HUES64 (cell line): ENCODE measurements at regions not wholly inside any gene's neighbourhood (a gene's known extent, or its start where the extent isn't known, plus 50 kb on each side); places are given as distances from the start of the nearest gene placed in this dataset.

Experiments used
- H3K27ac ChIP-seq: 2 replicates; pipeline ENCODE4 v1.7.0; 2013; ENCODE audit warnings: low read depth, low read length, inconsistent platforms
- H3K27me3 ChIP-seq: 2 replicates; pipeline ENCODE4 v1.6.1; 2013; ENCODE audit warnings: mild to moderate bottlenecking, low read length; ENCODE audit not compliant: insufficient read depth
- H3K36me3 ChIP-seq: 2 replicates; pipeline ENCODE4 v1.6.1; 2013; ENCODE audit warnings: mild to moderate bottlenecking, low read length; ENCODE audit not compliant: insufficient read depth
- H3K4me1 ChIP-seq: 2 replicates; pipeline ENCODE4 v1.6.1; 2013; ENCODE audit warnings: mild to moderate bottlenecking, low read length, moderate library complexity; ENCODE audit not compliant: insufficient read depth
- H3K4me3 ChIP-seq: 2 replicates; pipeline ENCODE4 v1.5.1; 2013; ENCODE audit warnings: mild to moderate bottlenecking, low read length, moderate library complexity
- H3K9ac ChIP-seq: 2 replicates; pipeline ENCODE4 v1.6.1; 2013; ENCODE audit warnings: mild to moderate bottlenecking, low read depth, low read length
- H3K9me3 ChIP-seq: 2 replicates; pipeline ENCODE4 v1.6.1; 2013; ENCODE audit warnings: low read depth, low read length; ENCODE audit not compliant: insufficient read depth
- whole genome bisulfite sequencing: fragments of 150-250, 120-280 bp; methylation state at CpG from one replicate; pipeline ENCODE4 v1.1.7; 2013; ENCODE audit warnings: missing lambda C conversion rate; 5-methylcytosine and 5-hydroxymethylcytosine counted together

- no peaks in the 10 kb centered on the region for H3K36me3 ChIP-seq
- 88% methylated on average over 1 of the region's 1 CpG for WGBS
- H3K27me3 ChIP-seq: no peaks in the 10 kb centered on the region
- no peak overlapping the region for H3K9ac ChIP-seq
- H3K4me1 ChIP-seq: no peaks in the 10 kb centered on the region
- no peak overlapping the region for H3K27ac ChIP-seq
- H3K4me3 ChIP-seq: no peak overlapping the region
- H3K9me3 ChIP-seq: no peaks in the 10 kb centered on the region
Observed at GRCh38 chr4:117623326-117623725, 411.0 kb upstream of the NDST3 start.

- H3K4me3 ChIP-seq: no peak overlapping the region
- no peak overlapping the region for H3K9ac ChIP-seq
- H3K9me3 ChIP-seq: no peaks in the 10 kb centered on the region
- 95% methylated on average over 4 of the region's 4 CpGs for WGBS
- no peak overlapping the region for H3K27ac ChIP-seq
- no peaks in the 10 kb centered on the region for H3K36me3 ChIP-seq
- no peaks in the 10 kb centered on the region for H3K4me1 ChIP-seq
- no peaks in the 10 kb centered on the region for H3K27me3 ChIP-seq
Observed at GRCh38 chr4:117626664-117627063, 407.6 kb upstream of the NDST3 start.

GRCh38 chr4:117634716-117635115, 399.6 kb upstream of the NDST3 start:
- no peaks in the 10 kb centered on the region for H3K4me1 ChIP-seq
- H3K36me3 ChIP-seq: no peaks in the 10 kb centered on the region
- no peaks in the 10 kb centered on the region for H3K27me3 ChIP-seq
- H3K4me3 ChIP-seq: no peak overlapping the region
- H3K27ac ChIP-seq: no peak overlapping the region
- H3K9me3 ChIP-seq: no peaks in the 10 kb centered on the region
- H3K9ac ChIP-seq: no peak overlapping the region
- WGBS: 100% methylated on average over 1 of the region's 1 CpG

GRCh38 chr4:117637347-117637746, 396.9 kb upstream of the NDST3 start:
- Histone ChIP-seq H3K9ac (no peak overlapping the region), H3K27me3 (no peaks in the 10 kb centered on the region), H3K36me3 (no peaks in the 10 kb centered on the region), H3K4me1 (no peaks in the 10 kb centered on the region), H3K4me3 (no peak overlapping the region), H3K9me3 (no peaks in the 10 kb centered on the region), H3K27ac (no peak overlapping the region)
- WGBS: 97% methylated on average over 1 of the region's 1 CpG

- no peaks in the 10 kb centered on the region for H3K27me3 ChIP-seq
- H3K9ac ChIP-seq: no peak overlapping the region
- H3K9me3 ChIP-seq: no peaks in the 10 kb centered on the region
- WGBS: 83% methylated on average over 1 of the region's 1 CpG
- H3K36me3 ChIP-seq: no peaks in the 10 kb centered on the region
- no peak overlapping the region for H3K4me3 ChIP-seq
- no peaks in the 10 kb centered on the region for H3K4me1 ChIP-seq
- H3K27ac ChIP-seq: no peak overlapping the region
Observed at GRCh38 chr4:117640836-117641235, 393.4 kb upstream of the NDST3 start.

- no peak overlapping the region for H3K4me3 ChIP-seq
- no peak overlapping the region for H3K9ac ChIP-seq
- no peaks in the 10 kb centered on the region for H3K36me3 ChIP-seq
- H3K9me3 ChIP-seq: no peaks in the 10 kb centered on the region
- no peaks in the 10 kb centered on the region for H3K4me1 ChIP-seq
- WGBS: 92% methylated on average over 3 of the region's 3 CpGs
- no peaks in the 10 kb centered on the region for H3K27me3 ChIP-seq
- no peak overlapping the region for H3K27ac ChIP-seq
Observed at GRCh38 chr4:117641519-117641918, 392.8 kb upstream of the NDST3 start.

GRCh38 chr4:117654079-117654478, 380.2 kb upstream of the NDST3 start:
- H3K4me1 ChIP-seq: no peaks in the 10 kb centered on the region
- H3K4me3 ChIP-seq: no peak overlapping the region
- no peak overlapping the region for H3K9ac ChIP-seq
- no peaks in the 10 kb centered on the region for H3K36me3 ChIP-seq
- no peaks in the 10 kb centered on the region for H3K27me3 ChIP-seq
- no peak overlapping the region for H3K27ac ChIP-seq
- no peaks in the 10 kb centered on the region for H3K9me3 ChIP-seq
- 86% methylated on average over 2 of the region's 2 CpGs for WGBS

- no CpG with 5 or more reads among the region's 1 CpG for WGBS
- H3K9ac ChIP-seq: no peak overlapping the region
- H3K4me3 ChIP-seq: no peak overlapping the region
- no peaks in the 10 kb centered on the region for H3K27me3 ChIP-seq
- H3K36me3 ChIP-seq: no peaks in the 10 kb centered on the region
- no peak overlapping the region for H3K27ac ChIP-seq
- H3K4me1 ChIP-seq: no peaks in the 10 kb centered on the region
- H3K9me3 ChIP-seq: no peaks in the 10 kb centered on the region
Observed at GRCh38 chr4:117660668-117661067, 373.6 kb upstream of the NDST3 start.

- no CpG with 5 or more reads among the region's 2 CpGs for WGBS
Observed at GRCh38 chr4:117661091-117662072, 372.9 kb upstream of the NDST3 start.

GRCh38 chr4:117664706-117665444, 369.4 kb upstream of the NDST3 start:
- Histone ChIP-seq H3K9me3 (no peaks in the 10 kb centered on the region), H3K4me1 (no peaks in the 10 kb centered on the region), H3K4me3 (no peak overlapping the region), H3K9ac (no peak overlapping the region), H3K36me3 (no peaks in the 10 kb centered on the region), H3K27ac (no peak overlapping the region), H3K27me3 (no peaks in the 10 kb centered on the region)
- WGBS: 100% methylated on average over 2 of the region's 3 CpGs

More at GRCh38 chr4:117661091-117662072, 372.9 kb upstream of the NDST3 start:
- no peak overlapping the region for H3K27ac ChIP-seq
- H3K9ac ChIP-seq: no peak overlapping the region
- H3K9me3 ChIP-seq: no peaks in the 10 kb centered on the region
- no peaks in the 10 kb centered on the region for H3K4me1 ChIP-seq
- no peak overlapping the region for H3K4me3 ChIP-seq
- no peaks in the 10 kb centered on the region for H3K36me3 ChIP-seq
- H3K27me3 ChIP-seq: no peaks in the 10 kb centered on the region

- H3K9me3 ChIP-seq: no peaks in the 10 kb centered on the region
- WGBS: no CpG with 5 or more reads among the region's 1 CpG
- no peak overlapping the region for H3K4me3 ChIP-seq
- no peak overlapping the region for H3K9ac ChIP-seq
- no peaks in the 10 kb centered on the region for H3K36me3 ChIP-seq
- no peaks in the 10 kb centered on the region for H3K27me3 ChIP-seq
- no peaks in the 10 kb centered on the region for H3K4me1 ChIP-seq
- H3K27ac ChIP-seq: no peak overlapping the region
Observed at GRCh38 chr4:117676153-117676552, 358.1 kb upstream of the NDST3 start.
